B cell (primary cell): ENCODE measurements at regions not wholly inside any gene's neighbourhood (a gene's known extent, or its start where the extent isn't known, plus 50 kb on each side); places are given as distances from the start of the nearest gene placed in this dataset.

Source experiments
- ATAC-seq: fragments of 200-7000 bp; cut with Tn5 transposase; one replicate; pipeline ENCODE4 v1.10.0; 2021; ENCODE audit warnings: low read depth, mild to moderate bottlenecking, moderate number of reproducible peaks, moderate library complexity
- CTCF ChIA-PET: fragments of 350-600 bp; sonication (Branson Sonifier 250); formaldehyde crosslinking; loops from one replicate; lab custom pipeline; 2021; ENCODE audit warnings: antibody characterized with exemption, inconsistent platforms; lab: Charles Lee
- POLR2A ChIA-PET: fragments of 350-600 bp; sonication (Branson Sonifier 250); formaldehyde crosslinking; loops from one replicate; lab custom pipeline; 2021; ENCODE audit warnings: antibody characterized with exemption; lab: Charles Lee
- DNase-seq: peaks from one replicate; pipeline ENCODE4 v3.0.0; 2013
- H2AFZ ChIP-seq: 2 replicates; pipeline ENCODE4 v1.6.1; 2012; ENCODE audit warnings: mild to moderate bottlenecking, low read depth, low read length; ENCODE audit not compliant: insufficient read depth, poor library complexity, severe bottlenecking
- H3K27ac ChIP-seq, 2 donors: 1 replicate in 1 of 2; 2 replicates in 1 of 2; pipeline ENCODE4 v1.5.1; 2012 to 2013; ENCODE audit warnings: low read length in 2 of 2, mild to moderate bottlenecking in 2 of 2, moderate library complexity in 1 of 2
- H3K27me3 ChIP-seq, 4 experiments: fragments of 200-600 bp in 1 of 4; sonication (generic) in 1 of 4; replicated peaks in 1 of 4; 1 replicate in 2 of 4; 2 replicates in 2 of 4; pipeline versions ENCODE4 v1.6.1 to v1.7.0; 2013 to 2016; ENCODE audit warnings: low read length in 3 of 4, mild to moderate bottlenecking in 2 of 4, mixed read lengths in 1 of 4, moderate library complexity in 1 of 4; ENCODE audit not compliant: insufficient read depth in 4 of 4, control insufficient read depth in 3 of 4; ENCODE audit errors: control extremely low read depth in 1 of 4
- H3K36me3 ChIP-seq, 2 experiments: replicated peaks in 1 of 2; 1 replicate in 1 of 2; 2 replicates in 1 of 2; pipeline versions ENCODE4 v1.6.1 to v1.7.1; 2013; ENCODE audit warnings: low read length in 1 of 2; ENCODE audit not compliant: insufficient read depth in 2 of 2, control insufficient read depth in 1 of 2; ENCODE audit errors: control extremely low read depth in 1 of 2, extremely low read depth in 1 of 2
- H3K4me1 ChIP-seq, 2 donors: fragments of 200-600 bp in 1 of 2; sonication (generic) in 1 of 2; 1 replicate in 1 of 2; 2 replicates in 1 of 2; pipeline versions ENCODE4 v1.5.1 to v1.6.1; 2013 to 2017; ENCODE audit warnings: low read length in 2 of 2; ENCODE audit not compliant: control insufficient read depth in 2 of 2, insufficient read depth in 2 of 2
- H3K4me2 ChIP-seq: replicated peaks from 2 replicates; pipeline ENCODE3; 2012; ENCODE audit warnings: mild to moderate bottlenecking, low read depth, low read length; ENCODE audit not compliant: poor library complexity, severe bottlenecking
- H3K4me3 ChIP-seq, 5 experiments: fragments of 200-600 bp in 1 of 5; sonication (generic) in 1 of 5; 1 replicate in 3 of 5; 2 replicates in 2 of 5; pipeline versions ENCODE4 v1.5.1 to v1.7.0; 2011 to 2016; ENCODE audit warnings: low read length in 4 of 5, mild to moderate bottlenecking in 4 of 5, low read depth in 2 of 5, control low read depth in 1 of 5, moderate library complexity in 1 of 5; ENCODE audit not compliant: insufficient read depth in 1 of 5; ENCODE audit errors: control extremely low read depth in 1 of 5, extremely low read depth in 1 of 5
- H3K79me2 ChIP-seq: fragments of 200-600 bp; sonication (generic); one replicate; pipeline ENCODE4 v1.6.0; 2016; ENCODE audit warnings: low read length; ENCODE audit not compliant: control insufficient read depth, insufficient read depth
- H3K9ac ChIP-seq: fragments of 200-600 bp; sonication (generic); 2 replicates; pipeline ENCODE4 v1.6.1; 2017; ENCODE audit warnings: mild to moderate bottlenecking, low read length, moderate library complexity
- H3K9me3 ChIP-seq, 3 donors: one replicate each; pipeline versions ENCODE4 v1.6.1 to v1.7.1; 2013; ENCODE audit warnings: low read length in 2 of 3; ENCODE audit not compliant: control insufficient read depth in 2 of 3, insufficient read depth in 1 of 3; ENCODE audit errors: control extremely low read depth in 1 of 3
- H4K20me1 ChIP-seq: 2 replicates; pipeline ENCODE4 v1.6.0; 2012; ENCODE audit warnings: mild to moderate bottlenecking, low read length; ENCODE audit not compliant: insufficient read depth, control insufficient read depth, poor library complexity, severe bottlenecking
- H3K27ac Mint-ChIP-seq: one replicate; pipeline ENCODE4 v1.8.0; 2021; ENCODE audit warnings: mixed read lengths
- H3K27me3 Mint-ChIP-seq: one replicate; pipeline ENCODE4 v1.8.0; 2021; ENCODE audit warnings: mixed read lengths
- H3K4me1 Mint-ChIP-seq: one replicate; pipeline ENCODE4 v1.8.0; 2021; ENCODE audit warnings: mixed read lengths
- H3K4me3 Mint-ChIP-seq: one replicate; pipeline ENCODE4 v1.8.0; 2021; ENCODE audit warnings: mixed read lengths
- H3K9me3 Mint-ChIP-seq: one replicate; pipeline ENCODE4 v1.8.0; 2022; ENCODE audit warnings: mixed read lengths; ENCODE audit not compliant: insufficient read depth
- EZH2 ChIP-seq: IDR thresholded peaks from 2 replicates; pipeline ENCODE4 v1.6.1; 2012; ENCODE audit warnings: borderline replicate concordance, low read depth, mild to moderate bottlenecking, moderate library complexity, low read length; ENCODE audit not compliant: insufficient read depth, poor library complexity, severe bottlenecking
- WGBS: methylation state at CpG from one replicate; pipeline ENCODE4 v1.1.5; 2013; ENCODE audit warnings: missing lambda C conversion rate; ENCODE audit not compliant: insufficient coverage; 5-methylcytosine and 5-hydroxymethylcytosine counted together
- intact Hi-C: fragments of 100-400 bp; cut with micrococcal nuclease; formaldehyde crosslinking; loops from one replicate; pipeline ENCODE4 v1.10.0; 2022
- TF ChIP-seq, protein P1 (sequence below): fragments of 200-600 bp; IDR thresholded peaks from one replicate; pipeline ENCODE4 v1.8.0; 2022; ENCODE audit warnings: antibody characterized with exemption, mild to moderate bottlenecking

DNA sequence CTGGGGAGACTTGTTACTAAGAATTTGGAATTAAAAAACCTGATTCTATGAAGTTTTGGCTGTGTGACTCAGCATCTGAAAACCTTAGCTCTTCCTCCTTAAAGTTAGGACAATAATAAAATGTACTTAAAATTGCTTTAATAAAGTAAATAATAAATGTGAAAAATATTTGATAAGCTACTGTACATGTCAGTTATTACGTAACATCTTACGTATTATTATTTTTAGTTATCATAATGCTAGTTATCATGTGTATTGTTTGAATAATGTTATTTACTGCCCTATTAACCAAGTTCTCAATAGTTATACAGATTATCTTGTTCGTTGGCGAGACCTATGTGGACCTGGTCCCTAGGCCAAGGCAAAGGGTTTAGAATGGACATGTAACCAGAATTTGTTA, 449.2 kb upstream of the ADGRL3 start:
- H3K9me3 Mint-ChIP-seq: peaks cover 3% of the 10 kb centered on the region
- no peaks in the 10 kb centered on the region for H3K27me3 ChIP-seq
- 83% methylated on average over 2 of the region's 4 CpGs for WGBS
- H3K9ac ChIP-seq: no peak overlapping the region
- no peak for TF ChIP-seq EZH2
- TF ChIP-seq, protein P1, sequence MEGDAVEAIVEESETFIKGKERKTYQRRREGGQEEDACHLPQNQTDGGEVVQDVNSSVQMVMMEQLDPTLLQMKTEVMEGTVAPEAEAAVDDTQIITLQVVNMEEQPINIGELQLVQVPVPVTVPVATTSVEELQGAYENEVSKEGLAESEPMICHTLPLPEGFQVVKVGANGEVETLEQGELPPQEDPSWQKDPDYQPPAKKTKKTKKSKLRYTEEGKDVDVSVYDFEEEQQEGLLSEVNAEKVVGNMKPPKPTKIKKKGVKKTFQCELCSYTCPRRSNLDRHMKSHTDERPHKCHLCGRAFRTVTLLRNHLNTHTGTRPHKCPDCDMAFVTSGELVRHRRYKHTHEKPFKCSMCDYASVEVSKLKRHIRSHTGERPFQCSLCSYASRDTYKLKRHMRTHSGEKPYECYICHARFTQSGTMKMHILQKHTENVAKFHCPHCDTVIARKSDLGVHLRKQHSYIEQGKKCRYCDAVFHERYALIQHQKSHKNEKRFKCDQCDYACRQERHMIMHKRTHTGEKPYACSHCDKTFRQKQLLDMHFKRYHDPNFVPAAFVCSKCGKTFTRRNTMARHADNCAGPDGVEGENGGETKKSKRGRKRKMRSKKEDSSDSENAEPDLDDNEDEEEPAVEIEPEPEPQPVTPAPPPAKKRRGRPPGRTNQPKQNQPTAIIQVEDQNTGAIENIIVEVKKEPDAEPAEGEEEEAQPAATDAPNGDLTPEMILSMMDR: no peak
- POLR2A ChIA-PET: no interaction called here
- ATAC-seq (no peak), DNase-seq (no peak)
- no peak overlapping the region for H2AFZ ChIP-seq
- H3K79me2 ChIP-seq: no peaks in the 10 kb centered on the region
- no peaks in the 10 kb centered on the region for H4K20me1 ChIP-seq
- no peak overlapping the region for H3K4me2 ChIP-seq
- H3K27me3 Mint-ChIP-seq: no peaks in the 10 kb centered on the region
- H3K36me3 ChIP-seq: no peaks in the 10 kb centered on the region
- no peaks in the 10 kb centered on the region for H3K4me1 ChIP-seq
- intact Hi-C loops: no loop called here
- H3K4me3 Mint-ChIP-seq: no peak overlapping the region
- CTCF ChIA-PET: no interaction called here
- H3K4me3 ChIP-seq: no peak overlapping the region
- no peak overlapping the region for H3K27ac ChIP-seq
- peaks cover 0 to 3% (median 0%) of the 10 kb centered on the region in 3 donors for H3K9me3 ChIP-seq
- H3K4me1 Mint-ChIP-seq: no peaks in the 10 kb centered on the region
- H3K27ac Mint-ChIP-seq: no peak overlapping the region

DNA sequence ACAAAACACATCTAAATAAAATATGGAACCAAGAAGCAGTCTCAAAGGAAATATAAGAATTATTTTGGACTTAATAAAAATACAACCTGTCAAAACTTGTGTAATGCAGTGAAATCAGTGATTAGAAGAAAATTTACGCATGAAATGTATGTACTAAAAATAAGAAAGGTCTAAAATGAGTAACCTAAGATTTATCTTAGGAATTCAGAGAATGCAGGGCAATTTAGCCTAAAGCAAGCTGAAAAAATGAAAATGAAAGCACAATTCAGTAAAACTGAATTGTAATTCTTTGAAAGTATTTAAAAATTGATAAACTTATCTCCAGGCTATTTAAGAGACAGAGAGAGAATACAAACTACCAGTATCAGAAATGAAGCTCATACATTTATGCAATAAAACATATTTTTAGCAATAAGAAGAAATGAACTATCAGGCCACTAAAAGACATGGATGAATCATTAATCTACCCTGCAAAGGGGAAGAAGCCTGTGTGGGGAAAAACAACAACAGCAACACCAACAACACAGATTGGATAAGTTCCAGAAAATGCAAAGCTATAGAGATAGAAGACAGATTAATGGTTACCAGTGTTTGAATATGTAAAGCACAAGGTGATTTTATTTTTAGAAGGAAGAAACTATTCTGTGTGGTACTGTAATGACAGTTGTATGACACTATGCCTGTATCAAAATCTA, 442.0 kb upstream of the ADGRL3 start:
- Histone ChIP-seq H3K9ac (no peak overlapping the region), H3K36me3 (no peaks in the 10 kb centered on the region), H3K79me2 (no peaks in the 10 kb centered on the region), H3K4me2 (no peak overlapping the region), H3K4me3 (no peak overlapping the region), H2AFZ (no peak overlapping the region), H3K27me3 (no peaks in the 10 kb centered on the region), H4K20me1 (no peaks in the 10 kb centered on the region), H3K27ac (no peak overlapping the region), H3K9me3 (peaks cover 0 to 3% (median 1%) of the 10 kb centered on the region in 3 donors), H3K4me1 (no peaks in the 10 kb centered on the region)
- Mint-ChIP-seq H3K4me1 (no peaks in the 10 kb centered on the region), H3K27ac (no peak overlapping the region), H3K9me3 (peaks cover 3% of the 10 kb centered on the region), H3K4me3 (no peak overlapping the region), H3K27me3 (no peaks in the 10 kb centered on the region)
- ChIA-PET CTCF (no interaction called here), POLR2A (no interaction called here)
- intact Hi-C loops: no loop called here
- TF ChIP-seq EZH2: no peak
- TF ChIP-seq, protein P1: no peak
- WGBS: no CpG with 5 or more reads among the region's 1 CpG
- no peak for ATAC-seq
- no peak for DNase-seq
